Myocyte (in vitro differentiated cells): ENCODE measurements at regions not wholly inside any gene's neighbourhood (a gene's known extent, or its start where the extent isn't known, plus 50 kb on each side); places are given as distances from the start of the nearest gene placed in this dataset.
"Not testable (repeated sequence)": the region's sequence is repeated elsewhere in the genome, so short reads cannot be mapped to it uniquely, and the experiment has no call there.

Source experiments
- DNase-seq: peaks from one replicate; pipeline ENCODE4 v3.0.0-alpha.2; 2012; ENCODE audit warnings: low read depth

GRCh38 chr3:8338424-8338823, 163.2 kb upstream of the LMCD1 start:
- no peak for DNase-seq

DNA sequence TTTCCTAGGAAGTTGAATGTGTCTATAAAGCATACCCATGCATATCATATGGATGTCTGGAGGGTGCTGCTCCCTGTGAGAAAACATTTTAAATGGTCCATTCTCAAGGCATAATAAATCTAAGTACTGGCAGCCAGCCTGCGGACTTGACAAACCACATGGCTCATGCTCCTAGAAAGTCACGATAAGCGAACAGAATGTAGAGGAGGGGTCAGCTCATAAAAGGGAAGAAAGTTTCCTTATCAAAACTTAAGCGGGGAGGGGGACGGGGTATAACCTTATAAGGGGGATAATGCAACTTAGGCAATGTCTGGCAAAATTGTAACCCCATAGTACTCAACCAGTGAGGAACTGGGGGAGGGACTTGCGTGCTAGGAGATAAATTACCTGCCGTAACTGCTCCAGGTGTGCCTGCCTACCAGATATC, 159.8 kb upstream of the LMCD1 start:
- DNase-seq: no peak

DNA sequence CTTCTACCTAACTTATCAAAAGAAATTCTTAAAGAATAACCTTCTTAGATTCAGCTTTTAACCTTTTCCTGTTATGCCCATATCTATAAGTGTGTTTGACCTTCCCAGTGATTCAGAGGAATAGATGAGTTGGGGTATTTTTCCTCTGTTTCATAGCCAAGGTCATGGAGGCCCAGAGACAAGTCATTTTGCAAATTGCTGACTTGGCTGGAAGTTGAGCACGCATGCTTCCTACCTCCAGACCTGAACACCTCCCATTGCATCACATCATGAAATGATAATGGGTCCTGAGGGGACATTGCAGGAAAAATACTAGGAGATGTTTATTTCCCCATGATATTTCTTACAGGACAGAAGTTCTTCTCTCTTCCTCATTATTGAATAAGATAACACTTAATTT, 158.6 kb upstream of the LMCD1 start:
- DNase-seq: no peak

GRCh38 chr3:8345398-8345797, 156.2 kb upstream of the LMCD1 start:
- DNase-seq: no peak

- DNase-seq: no peak
These were observed 153.5 kb upstream of the LMCD1 start for GRCh38 chr3:8348076-8348475.

DNA sequence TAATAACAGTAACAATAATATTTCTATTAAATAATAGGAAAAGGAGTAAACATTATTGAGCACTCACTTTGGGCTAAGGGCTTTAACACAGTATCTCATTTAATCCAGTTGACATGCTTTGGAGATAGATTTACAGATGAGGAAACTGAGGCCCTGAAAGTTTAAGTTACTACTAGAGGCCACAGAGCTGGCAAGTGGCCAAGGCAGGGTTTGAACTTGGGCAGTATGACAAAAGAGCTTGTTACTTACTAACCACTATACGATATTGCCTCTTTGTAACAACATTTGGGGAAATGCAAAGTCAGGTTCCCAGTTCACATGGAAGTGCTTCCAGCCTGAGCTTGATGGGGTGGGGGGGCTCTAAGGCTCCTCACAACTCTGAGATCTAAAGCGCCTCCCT, 149.1 kb upstream of the LMCD1 start:
- DNase-seq: no peak

DNA sequence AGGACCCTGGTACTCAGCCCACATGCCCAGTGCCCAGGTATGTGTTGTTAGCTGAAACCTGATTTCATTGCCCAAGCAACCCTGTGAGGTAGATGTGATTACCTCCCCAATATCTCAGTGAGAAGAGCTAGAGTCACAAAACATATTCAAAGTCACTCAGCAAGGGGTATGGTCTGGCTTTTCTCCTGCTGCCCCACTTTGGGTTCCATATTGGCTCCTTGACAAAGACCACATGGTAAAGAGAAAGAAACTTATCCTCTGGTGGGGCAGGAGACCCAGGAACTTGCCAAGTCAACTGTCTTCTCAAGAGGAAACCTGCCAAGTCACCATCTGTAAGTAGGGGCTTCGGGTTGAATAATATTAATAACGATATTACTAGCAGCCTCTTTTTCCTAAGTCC, 148.3 kb upstream of the LMCD1 start:
- DNase-seq: no peak

DNA sequence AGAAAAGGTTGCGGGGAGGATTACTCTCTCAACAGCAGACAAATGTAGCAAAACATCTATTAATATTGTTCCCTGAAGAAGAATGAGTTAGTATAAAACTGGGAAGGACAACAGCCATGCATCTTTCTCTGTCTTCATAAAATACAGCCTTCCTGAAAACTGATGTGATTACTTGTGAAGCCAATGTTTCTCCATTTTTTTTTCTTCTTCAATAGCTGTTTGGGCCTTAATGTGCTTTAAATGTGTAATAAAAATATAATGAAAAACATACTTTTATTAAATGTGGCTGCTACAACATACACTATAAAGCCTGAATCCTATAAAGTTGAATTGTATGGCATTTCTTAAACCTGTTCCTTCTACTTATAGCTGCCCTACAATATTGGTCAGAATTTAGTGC, 146.3 kb upstream of the LMCD1 start:
- DNase-seq: no peak

GRCh38 chr3:8356066-8356465, 145.6 kb upstream of the LMCD1 start:
- not testable (repeated sequence) for DNase-seq

DNA sequence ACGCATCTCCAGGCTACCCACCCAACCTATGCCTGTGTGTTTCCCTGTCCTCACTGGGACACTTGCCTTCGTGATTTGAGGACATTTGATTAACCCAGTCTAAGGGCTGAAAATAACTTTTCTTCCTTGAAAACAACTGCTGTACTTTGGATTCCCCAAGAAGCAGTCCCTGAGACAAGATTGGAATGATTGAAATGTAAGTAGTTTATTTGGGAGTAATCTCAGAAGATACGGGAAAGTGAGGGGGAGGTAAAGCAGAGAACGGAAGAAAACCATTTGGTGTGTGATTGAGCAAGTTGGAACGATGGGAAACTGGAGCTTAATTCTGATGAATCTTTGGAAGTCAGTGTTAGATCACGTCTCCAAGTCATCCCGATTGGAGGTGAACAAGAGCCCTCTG, 143.8 kb upstream of the LMCD1 start:
- no peak for DNase-seq

DNA sequence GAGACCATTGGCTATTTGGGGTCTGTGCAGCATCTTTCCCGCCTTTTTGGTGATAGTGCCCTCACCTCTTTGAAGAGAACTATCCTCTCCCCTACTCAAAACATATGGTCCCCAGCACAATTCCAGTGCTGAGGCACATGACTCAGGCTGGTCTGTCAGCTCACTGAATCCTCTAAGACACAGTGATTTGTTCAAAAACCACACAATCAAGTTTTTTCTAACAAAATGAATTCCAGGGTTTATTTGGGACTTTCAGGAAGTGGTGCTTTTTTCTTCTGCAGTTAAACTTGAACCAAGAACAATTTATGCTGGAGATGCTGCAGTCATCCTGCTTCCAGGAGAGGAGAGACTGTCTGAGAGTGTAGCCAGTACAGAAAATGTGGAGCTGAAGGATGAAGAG, 142.5 kb upstream of the LMCD1 start:
- no peak for DNase-seq

- DNase-seq: no peak
These were observed 138.4 kb upstream of the LMCD1 start for GRCh38 chr3:8363200-8363599.

- no peak for DNase-seq
These were observed 136.1 kb upstream of the LMCD1 start for GRCh38 chr3:8365541-8365940.

DNA sequence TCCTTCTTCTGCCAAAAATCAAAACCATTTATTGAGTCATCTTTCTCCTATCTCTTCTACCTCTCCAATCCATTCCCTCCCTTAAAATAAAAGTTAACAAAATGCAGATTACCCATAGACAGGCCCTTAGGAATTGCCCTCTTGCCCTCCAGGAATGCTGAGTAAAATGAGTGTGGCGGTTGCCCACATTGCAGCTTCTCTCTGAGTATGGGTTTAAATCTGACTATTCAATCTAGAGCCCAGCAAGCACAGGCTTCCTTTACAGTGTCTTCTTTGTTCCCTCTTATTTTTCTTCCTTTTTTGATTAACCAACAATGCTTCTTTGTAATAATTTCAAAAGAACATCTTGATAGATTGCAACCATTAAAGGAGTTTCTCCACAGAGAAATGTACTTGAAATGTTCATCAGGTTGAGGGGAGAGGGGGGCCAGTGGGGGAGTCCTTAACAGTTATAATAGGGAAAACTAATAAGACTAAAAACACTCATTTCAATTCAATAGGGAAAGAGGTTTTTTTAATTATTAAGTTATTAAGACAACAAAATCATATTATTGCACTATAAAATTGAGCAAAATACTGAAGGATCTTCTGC, 135.3 kb upstream of the LMCD1 start:
- DNase-seq: no peak

DNA sequence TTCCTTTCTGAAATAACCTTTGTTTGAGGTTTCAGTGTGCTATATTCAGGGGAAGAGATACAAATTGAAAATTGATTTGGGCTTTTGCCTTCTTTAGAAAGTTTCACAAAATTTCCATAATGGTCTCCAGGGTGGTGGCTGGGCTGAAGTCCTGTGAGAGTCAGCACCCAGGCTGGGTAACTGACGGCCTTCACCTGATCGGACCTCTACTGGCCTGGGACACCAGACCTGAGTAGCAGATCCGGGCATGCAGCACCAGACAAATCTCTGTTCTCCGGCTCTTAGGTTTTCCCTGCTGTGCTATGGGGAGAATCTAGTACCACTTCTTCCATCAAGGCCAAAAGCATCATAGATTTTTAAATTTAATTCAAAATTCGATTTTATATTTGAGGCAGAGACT, 133.0 kb upstream of the LMCD1 start:
- no peak for DNase-seq

DNA sequence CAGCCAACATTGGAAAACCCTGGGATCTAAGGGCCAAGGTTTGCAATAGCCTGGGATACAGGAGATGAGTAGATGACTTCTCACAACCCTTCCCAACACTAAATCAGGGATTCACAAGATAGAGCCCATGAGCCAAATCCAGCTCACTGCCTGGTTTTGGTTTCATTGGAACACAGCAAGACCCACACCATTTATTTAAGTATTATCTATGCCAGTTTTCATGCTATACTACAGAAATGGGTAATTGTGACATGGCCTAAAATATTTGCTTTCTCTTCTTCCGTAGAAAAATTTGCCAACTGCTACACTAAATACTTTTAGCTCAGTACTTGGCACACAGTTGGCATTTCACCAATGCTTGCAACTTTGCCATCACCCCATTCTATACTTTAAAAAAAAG, 132.0 kb upstream of the LMCD1 start:
- DNase-seq: no peak

DNA sequence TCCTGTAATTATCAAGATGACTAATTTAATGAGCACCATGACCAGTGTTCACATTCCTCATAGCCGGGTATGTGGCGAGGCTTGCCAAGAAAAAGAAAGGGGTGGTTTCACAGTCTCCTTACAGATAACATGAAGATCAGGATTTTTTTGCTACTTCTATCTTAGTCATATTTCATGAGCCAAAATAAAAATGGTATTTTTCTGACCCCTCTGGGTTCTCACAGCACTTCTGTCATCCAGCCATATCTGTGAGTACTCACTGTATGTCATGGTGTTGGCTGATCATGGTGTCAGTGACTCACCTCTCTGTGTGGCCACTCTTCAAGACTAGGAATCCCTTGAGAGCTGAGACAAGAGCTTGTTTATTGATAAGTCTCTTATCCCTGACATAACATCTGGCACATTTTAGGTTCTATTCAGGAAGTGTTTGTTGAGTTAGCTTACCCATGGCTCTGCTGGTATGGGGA, 130.5 kb upstream of the LMCD1 start:
- DNase-seq: peak; percentile 18

- no peak for DNase-seq
These were observed 129.6 kb upstream of the LMCD1 start for GRCh38 chr3:8371960-8372463.

GRCh38 chr3:8380904-8381704, 120.5 kb upstream of the LMCD1 start:
- DNase-seq: no peak

DNA sequence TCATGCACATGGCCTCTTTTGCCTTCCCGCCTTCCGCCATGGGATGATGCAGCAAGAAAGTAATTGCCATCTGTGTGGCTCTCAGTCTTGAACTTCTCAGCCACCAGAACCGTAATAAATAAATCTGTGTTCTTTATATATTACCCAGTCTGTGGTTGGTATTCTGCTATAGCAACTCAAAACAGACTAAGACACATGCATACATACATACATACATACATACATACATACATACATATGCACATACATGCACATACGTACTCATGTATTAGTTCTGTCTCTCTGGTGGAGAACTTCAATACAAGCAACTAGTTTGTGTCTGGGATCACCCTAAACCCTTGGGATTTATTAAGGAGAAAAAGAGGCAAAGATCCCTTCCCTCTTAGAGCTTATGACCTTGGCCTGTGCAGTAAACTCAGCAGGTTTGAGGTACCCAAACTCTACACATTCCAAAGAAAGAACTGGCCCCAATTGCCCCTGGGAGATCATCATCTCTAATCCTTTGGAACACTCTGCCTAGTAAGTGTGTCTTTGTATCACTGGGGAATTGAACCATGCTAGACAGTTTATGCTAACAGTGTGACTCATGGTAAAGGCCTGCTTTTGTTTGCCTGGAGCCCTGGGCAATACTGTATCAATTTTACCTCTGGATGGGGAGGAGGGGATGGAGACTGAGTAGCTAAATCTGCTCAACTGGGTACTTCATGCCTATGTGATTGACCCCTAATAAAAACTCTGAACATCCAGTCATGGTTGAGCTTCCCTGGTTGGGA, 115.6 kb upstream of the LMCD1 start:
- DNase-seq: no peak

DNA sequence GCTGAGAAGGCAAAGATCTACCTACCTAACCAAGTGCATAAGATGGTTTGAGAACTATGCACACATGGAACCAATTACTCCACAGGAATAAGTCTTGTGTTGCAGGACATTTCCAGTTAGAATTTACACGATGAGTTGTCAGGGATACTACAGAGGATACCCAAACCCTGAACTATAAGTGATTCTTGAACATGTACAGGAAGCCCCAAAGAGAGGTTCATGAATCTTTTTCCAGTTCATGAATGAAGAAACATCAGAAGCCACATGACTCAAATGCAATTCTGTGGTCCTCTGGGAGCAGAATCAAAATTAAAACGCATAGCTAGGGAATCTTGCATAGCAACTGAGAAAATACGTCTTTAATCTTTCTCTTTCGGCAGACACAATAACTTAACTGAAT, 114.1 kb upstream of the LMCD1 start:
- no peak for DNase-seq

GRCh38 chr3:8399686-8400085, 101.9 kb upstream of the LMCD1 start:
- no peak for DNase-seq
